Mucosa of descending colon (tissue), 3 donors: ENCODE measurements at regions not wholly inside any gene's neighbourhood (a gene's known extent, or its start where the extent isn't known, plus 50 kb on each side); places are given as distances from the start of the nearest gene placed in this dataset.

Experiments
- ATAC-seq: fragments of 200-7000 bp; cut with Tn5 transposase; one replicate; pipeline ENCODE4 v1.9.1; 2020; ENCODE audit warnings: mild to moderate bottlenecking, moderate library complexity
- DNase-seq, 3 donors: peaks; one replicate each; pipeline ENCODE4 v3.0.0-alpha.2; 2020
- H3K36me3 ChIP-seq: fragments of 200-600 bp; one replicate; pipeline ENCODE4 v1.8.0; 2021; ENCODE audit warnings: low read depth, mild to moderate bottlenecking
- H3K4me1 ChIP-seq: fragments of 200-600 bp; one replicate; pipeline ENCODE4 v1.8.0; 2021; ENCODE audit warnings: low read depth, mild to moderate bottlenecking
- H3K4me3 ChIP-seq: fragments of 200-600 bp; one replicate; pipeline ENCODE4 v1.8.0; 2021; ENCODE audit warnings: mild to moderate bottlenecking
- H3K9me3 ChIP-seq: fragments of 200-600 bp; one replicate; pipeline ENCODE4 v1.8.0; 2021; ENCODE audit warnings: mild to moderate bottlenecking
- CTCF ChIP-seq: fragments of 200-600 bp; IDR thresholded peaks from one replicate; pipeline ENCODE4 v1.8.0; 2022; ENCODE audit warnings: antibody characterized with exemption, mild to moderate bottlenecking
- intact Hi-C, 2 donors: fragments of 100-400 bp; cut with DNase I in 1 of 2; cut with micrococcal nuclease in 1 of 2; formaldehyde crosslinking; loops; one replicate each; pipeline versions ENCODE4 v1.11.0 to v1.11.1; 2022; cut with DNase I, micrococcal nuclease
- donor health status: DM: no; HTN: no; CAD: no; lungs with moderate emphysema.
- donor health status: DM: no; HTN: no; CAD: no.
- donor health status: DM: no; HTN: yes; CAD: no.

GRCh38 chr6:140828856-140829255, 1303.9 kb upstream of the GJE1 start:
- ATAC-seq (no peak), DNase-seq (no peak)
- no peaks in the 10 kb centered on the region for H3K9me3 ChIP-seq
- H3K4me1 ChIP-seq = no peaks in the 10 kb centered on the region
- H3K36me3 ChIP-seq = no peaks in the 10 kb centered on the region
- intact Hi-C loops = no loop called here
- H3K4me3 ChIP-seq = no peak overlapping the region
- TF ChIP-seq CTCF = no peak

GRCh38 chr6:140827593-140827992, 1305.1 kb upstream of the GJE1 start:
- Histone ChIP-seq H3K9me3 (no peaks in the 10 kb centered on the region), H3K4me1 (no peaks in the 10 kb centered on the region), H3K36me3 (no peaks in the 10 kb centered on the region), H3K4me3 (no peak overlapping the region)
- intact Hi-C loops = no loop called here
- ATAC-seq (no peak), DNase-seq (no peak)
- TF ChIP-seq CTCF = no peak

GRCh38 chr6:140825731-140826130, 1307.0 kb upstream of the GJE1 start:
- H3K9me3 ChIP-seq = no peaks in the 10 kb centered on the region
- no peak overlapping the region for H3K4me3 ChIP-seq
- no peak for TF ChIP-seq CTCF
- ATAC-seq (no peak), DNase-seq (no peak)
- no peaks in the 10 kb centered on the region for H3K4me1 ChIP-seq
- intact Hi-C loops = no loop called here
- no peaks in the 10 kb centered on the region for H3K36me3 ChIP-seq

DNA sequence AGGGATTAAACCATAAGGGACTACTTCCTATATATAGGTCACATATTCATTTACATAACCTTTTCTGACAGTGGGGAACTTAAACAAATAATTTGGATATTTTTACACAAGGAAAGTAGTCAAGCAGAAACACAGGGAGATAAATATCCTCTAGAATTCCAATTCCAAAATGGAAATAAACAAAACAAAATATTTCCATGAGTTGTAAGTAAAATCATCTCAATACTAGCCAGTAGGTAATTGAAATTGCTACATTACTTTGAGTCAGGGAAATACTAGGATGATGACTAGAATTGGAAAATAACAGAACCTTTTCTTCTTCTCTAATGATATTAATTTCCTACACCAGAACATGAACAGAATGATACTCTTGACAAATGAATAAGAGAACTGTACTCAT, 1308.1 kb upstream of the GJE1 start:
- no peak for TF ChIP-seq CTCF
- intact Hi-C loops = no loop called here
- H3K4me3 ChIP-seq = no peak overlapping the region
- no peaks in the 10 kb centered on the region for H3K9me3 ChIP-seq
- DNase-seq (no peak), ATAC-seq (no peak)
- no peaks in the 10 kb centered on the region for H3K4me1 ChIP-seq
- H3K36me3 ChIP-seq = no peaks in the 10 kb centered on the region

GRCh38 chr6:140821196-140821595, 1311.5 kb upstream of the GJE1 start:
- H3K4me3 ChIP-seq = no peak overlapping the region
- DNase-seq = no peak
- H3K9me3 ChIP-seq = no peaks in the 10 kb centered on the region
- H3K36me3 ChIP-seq = no peaks in the 10 kb centered on the region
- TF ChIP-seq CTCF = no peak
- intact Hi-C loops = no loop called here
- no peak for ATAC-seq
- H3K4me1 ChIP-seq = no peaks in the 10 kb centered on the region

DNA sequence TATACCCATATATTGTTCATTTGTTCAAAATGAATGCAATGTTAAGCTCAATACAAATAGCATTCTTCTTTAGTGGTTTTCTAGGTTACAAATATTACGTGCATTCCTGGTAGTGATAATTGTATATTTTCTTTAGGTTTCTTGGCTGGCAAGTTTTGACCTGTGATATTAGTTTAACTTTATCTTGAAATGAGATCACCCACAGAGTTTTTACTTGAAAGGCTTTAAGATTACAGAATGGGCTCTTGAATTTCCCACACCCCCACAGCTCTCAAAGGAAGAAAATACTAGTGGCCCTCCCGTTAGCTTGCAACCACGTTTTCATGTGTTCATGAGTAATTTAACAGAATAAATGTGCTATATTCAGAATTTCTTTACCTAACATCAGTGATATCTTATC, 1315.5 kb upstream of the GJE1 start:
- no peak for ATAC-seq
- intact Hi-C loops = no loop called here
- no peaks in the 10 kb centered on the region for H3K4me1 ChIP-seq
- TF ChIP-seq CTCF = no peak
- H3K4me3 ChIP-seq = no peak overlapping the region
- no peaks in the 10 kb centered on the region for H3K9me3 ChIP-seq
- DNase-seq = no peak
- no peaks in the 10 kb centered on the region for H3K36me3 ChIP-seq
